HG02798 (cell line): ENCODE measurements at regions not wholly inside any gene's neighbourhood (a gene's known extent, or its start where the extent isn't known, plus 50 kb on each side); places are given as distances from the start of the nearest gene placed in this dataset.
A peak's percentile ranks its signal among the peaks of the same experiment; 100 is the strongest.

Experiments
- ATAC-seq: cut with Tn5 transposase; IDR thresholded peaks from one replicate; pipeline ENCODE4 v1.9.1; 2021; ENCODE audit warnings: mild to moderate bottlenecking; ENCODE audit not compliant: unreplicated experiment, poor library complexity

- no peak for ATAC-seq
Observed at GRCh38 chr2:103103678-103104077, 341.8 kb downstream of the TMEM182 start.

GRCh38 chr2:103119352-103119751 lies 357.5 kb downstream of the TMEM182 start:
- ATAC-seq: no peak

GRCh38 chr2:103121106-103121505 lies 359.3 kb downstream of the TMEM182 start:
- ATAC-seq: no peak

DNA sequence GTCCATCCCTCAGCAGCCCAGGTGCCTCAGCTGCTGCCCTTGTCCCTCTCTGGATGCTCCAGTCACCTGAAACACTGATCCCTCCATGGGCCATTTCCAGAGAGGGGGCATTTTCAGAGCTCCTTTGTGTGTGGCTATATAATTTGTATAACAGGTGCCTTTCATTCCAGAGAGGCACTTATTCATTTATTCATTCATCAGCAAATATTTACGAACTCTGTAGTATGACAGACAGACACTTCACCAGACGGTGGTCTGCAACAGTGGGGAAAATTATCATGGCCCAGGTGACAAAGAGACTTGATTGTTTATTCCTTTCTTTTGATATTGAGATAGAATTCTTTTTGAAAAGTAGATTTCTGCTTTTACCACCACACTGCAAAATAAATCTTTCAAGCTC lies 361.7 kb downstream of the TMEM182 start:
- no peak for ATAC-seq

GRCh38 chr2:103130857-103131256 lies 369.0 kb downstream of the TMEM182 start:
- no peak for ATAC-seq

- ATAC-seq: peak; percentile 87
Observed at GRCh38 chr2:103132536-103133217, 370.8 kb downstream of the TMEM182 start.

DNA sequence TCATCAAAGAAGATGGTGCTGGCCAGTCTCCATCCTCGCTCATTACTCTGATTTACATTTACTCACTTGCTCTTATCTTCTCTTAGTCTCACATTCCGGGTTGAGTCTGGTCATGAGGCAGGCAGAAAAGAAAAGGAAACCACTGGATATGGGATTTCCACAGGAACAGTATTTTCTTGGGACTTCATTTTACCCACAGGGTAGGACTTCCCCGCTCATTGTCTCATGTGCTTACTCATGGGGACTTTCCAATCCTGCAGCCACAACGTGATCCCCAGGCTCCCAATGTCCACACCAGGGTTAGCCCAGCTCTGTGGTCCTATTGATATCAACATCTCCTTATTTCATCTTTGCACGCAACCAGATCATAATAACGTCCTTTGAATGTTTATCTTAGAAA lies 373.8 kb downstream of the TMEM182 start:
- no peak for ATAC-seq

DNA sequence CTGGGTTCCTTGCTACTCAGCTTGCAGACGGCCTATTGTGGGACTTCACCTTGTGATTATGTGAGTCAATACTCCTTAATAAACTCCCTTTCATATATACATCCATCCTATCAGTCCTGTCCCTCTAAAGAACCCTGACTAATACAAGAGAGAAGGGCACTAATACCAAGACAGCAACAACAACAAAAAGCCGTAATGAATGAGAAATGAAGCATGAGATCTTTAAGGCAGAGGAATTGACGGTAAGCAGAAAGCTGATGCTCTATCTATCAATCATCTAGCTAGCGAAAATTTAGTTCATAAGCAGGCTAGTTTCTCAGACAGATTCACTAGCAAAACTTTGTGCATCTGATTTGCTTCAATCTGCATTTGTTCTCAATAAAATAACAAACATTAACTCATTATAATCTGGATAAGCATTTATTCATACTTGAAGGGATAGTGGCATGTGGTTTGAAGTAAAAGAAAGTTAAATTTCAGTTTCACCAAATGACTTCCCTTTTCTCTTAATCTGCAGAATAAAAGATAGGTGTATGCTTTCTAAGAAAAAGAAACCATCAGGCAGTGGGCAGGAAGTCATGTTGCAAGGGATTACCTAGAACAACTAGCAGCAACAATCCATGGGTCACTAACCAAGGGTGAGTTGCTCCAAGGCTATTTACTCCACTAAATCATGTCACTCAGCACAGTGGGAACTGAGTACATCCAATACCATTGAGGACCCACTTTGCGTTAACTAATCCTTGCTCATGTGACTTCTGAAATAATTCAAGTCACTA lies 376.5 kb downstream of the TMEM182 start:
- no peak for ATAC-seq

- no peak for ATAC-seq
Observed at GRCh38 chr2:103139628-103140268, 377.9 kb downstream of the TMEM182 start.

GRCh38 chr2:103144837-103145236 lies 383.0 kb downstream of the TMEM182 start:
- ATAC-seq: no peak

DNA sequence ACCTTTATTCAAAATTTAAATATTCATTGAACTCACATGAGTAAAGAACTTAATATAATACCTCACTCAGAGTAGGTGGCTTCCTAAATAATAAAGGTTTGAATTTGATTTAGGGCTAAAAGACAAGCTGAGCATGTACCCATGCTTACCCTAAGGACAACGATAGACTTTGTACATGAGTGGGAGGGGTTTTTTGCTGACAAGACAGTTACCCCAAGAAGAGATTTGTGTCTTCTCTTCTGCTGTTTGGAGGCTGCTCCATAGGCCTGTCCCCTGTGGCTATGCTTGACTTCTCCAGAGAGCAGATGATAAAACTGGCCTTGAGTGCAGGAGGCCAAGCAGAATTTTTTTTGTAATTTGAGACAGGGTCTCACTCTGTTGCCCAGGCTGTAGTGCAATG lies 383.9 kb downstream of the TMEM182 start:
- ATAC-seq: no peak

DNA sequence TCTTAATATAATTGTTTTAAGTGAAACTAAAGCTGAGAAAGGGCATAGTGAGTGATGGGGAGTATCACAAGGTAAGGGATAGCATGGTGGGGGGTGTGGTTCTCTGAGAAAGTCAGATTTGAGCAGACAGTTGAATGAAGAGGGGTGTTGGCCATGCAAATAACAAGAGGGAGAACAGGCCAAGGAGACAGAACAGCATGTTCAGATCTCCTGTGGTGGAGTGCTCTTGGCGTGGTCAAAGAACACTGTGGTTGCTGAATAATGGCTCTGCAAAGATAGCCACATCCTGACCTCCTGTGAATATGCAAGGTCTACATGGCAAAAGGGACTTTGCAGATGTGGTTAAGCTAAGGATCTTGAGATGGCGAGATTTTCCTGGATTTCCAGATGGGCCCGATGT lies 389.2 kb downstream of the TMEM182 start:
- ATAC-seq: no peak

DNA sequence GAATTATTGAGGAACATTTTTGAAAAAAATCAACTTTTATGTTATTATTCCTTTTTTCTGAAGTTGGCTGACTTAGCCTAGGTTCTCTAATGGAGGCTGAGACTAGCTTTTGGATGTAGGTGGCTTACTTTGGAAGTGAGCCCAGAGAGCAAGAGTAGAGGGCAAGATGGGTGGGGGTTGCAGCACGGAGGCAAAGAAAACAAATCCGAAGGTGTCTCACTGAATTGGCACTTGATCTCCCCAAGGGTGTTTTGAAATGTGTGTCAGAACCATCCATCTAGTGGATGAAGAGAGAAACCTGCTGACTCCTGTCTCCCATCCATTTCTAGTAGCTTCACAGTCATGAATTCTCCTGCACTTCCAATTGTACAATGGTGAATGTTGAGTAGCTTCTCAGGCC lies 390.7 kb downstream of the TMEM182 start:
- ATAC-seq: no peak

DNA sequence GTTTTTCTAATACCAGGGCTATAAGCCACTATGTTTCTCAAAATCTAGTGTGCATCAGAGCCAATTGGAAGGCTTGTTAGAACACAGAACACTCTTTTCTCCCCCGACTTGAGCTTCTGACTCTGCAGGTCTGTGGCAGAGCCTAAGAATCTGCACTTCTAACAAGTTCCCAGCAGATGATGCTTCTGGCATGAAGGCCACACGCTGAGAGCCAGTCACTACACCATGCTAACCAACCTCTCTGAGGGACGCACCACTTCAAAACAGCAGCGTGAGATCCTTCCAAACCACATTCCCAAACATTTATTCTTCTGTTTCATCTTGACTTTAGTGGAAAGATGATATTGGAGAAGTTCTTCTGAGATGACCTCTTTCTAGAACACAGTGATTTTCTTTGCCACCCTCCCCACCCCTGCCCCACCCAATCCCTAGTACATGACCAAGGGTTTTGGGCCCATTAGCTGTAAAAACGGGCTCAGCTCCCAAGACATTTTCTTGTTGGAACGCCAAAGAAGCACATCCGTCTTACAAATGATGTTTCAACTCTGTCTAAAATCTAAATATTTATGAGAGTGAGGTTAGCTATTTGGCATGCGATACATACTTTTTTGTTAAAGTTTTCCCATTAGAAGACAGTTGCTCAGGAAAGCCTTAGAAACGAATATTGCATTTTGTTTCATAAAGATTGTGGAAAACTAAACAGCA lies 391.9 kb downstream of the TMEM182 start:
- no peak for ATAC-seq

- ATAC-seq: no peak
Observed at GRCh38 chr2:103155308-103155707, 393.5 kb downstream of the TMEM182 start.

GRCh38 chr2:103159018-103159417 lies 397.2 kb downstream of the TMEM182 start:
- ATAC-seq: no peak

GRCh38 chr2:103161456-103162289 lies 399.8 kb downstream of the TMEM182 start:
- peak; percentile 70 for ATAC-seq

GRCh38 chr2:103164748-103165147 lies 402.9 kb downstream of the TMEM182 start:
- no peak for ATAC-seq

DNA sequence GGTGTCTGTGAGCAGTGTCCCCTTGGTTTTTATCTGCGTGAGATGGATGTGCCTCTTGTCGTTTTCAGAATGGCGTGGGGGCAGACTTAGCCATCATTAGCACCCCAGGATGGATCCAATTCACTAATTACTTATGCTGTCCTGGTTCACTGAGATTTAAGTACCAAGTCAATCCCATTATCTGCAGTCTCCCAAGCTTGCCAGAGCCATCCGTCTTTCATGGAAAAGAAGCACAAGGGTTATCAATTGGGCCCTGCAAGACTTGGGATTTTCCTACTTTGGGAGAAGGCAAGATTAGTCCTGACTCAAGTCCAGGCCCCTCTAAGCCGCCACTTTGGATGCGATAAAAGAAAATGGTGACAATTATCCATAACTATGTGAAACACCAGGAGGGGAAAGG lies 404.0 kb downstream of the TMEM182 start:
- ATAC-seq: no peak
